PFSK-1 (cell line): ENCODE measurements at regions not wholly inside any gene's neighbourhood (a gene's known extent, or its start where the extent isn't known, plus 50 kb on each side); places are given as distances from the start of the nearest gene placed in this dataset.

Source experiments
- POLR2AphosphoS5 ChIP-seq: IDR thresholded peaks from 2 replicates; pipeline ENCODE4 v1.6.1; 2012; ENCODE audit warnings: low read depth, mild to moderate bottlenecking, control low read depth, low read length, moderate library complexity
- SIN3A ChIP-seq: IDR thresholded peaks from 2 replicates; pipeline ENCODE4 v1.6.1; 2012; ENCODE audit warnings: mild to moderate bottlenecking, low read length, moderate library complexity, borderline replicate concordance; ENCODE audit not compliant: insufficient read depth
- TF ChIP-seq, protein P1 (sequence below), 2 experiments: IDR thresholded peaks; 2 replicates each; pipeline versions ENCODE4 v1.6.1 to v1.8.0; 2011 to 2012; ENCODE audit warnings: low read depth in 2 of 2, low read length in 2 of 2, control low read depth in 1 of 2, inconsistent platforms in 1 of 2, mild to moderate bottlenecking in 1 of 2, moderate library complexity in 1 of 2; ENCODE audit not compliant: insufficient read depth in 1 of 2

DNA sequence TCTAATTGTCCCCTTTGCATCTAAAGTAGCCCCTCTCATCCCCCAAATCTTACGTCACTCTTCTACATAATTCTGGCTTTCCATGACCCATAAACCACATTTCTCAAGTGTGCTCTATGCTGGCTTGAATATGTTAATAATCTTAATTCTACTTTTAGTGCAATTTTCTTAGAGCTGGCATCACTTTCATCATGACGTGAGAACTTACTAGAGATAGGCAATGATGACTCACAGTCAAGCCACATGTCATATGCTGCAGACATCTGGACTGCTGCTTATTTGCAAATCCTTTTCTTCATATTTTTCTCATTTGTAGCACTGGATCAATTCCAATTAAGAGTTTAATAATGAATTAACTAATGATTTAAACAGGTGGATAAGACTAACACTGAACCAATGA, 260.7 kb upstream of the PRKCQ start:
- TF ChIP-seq, protein P1, sequence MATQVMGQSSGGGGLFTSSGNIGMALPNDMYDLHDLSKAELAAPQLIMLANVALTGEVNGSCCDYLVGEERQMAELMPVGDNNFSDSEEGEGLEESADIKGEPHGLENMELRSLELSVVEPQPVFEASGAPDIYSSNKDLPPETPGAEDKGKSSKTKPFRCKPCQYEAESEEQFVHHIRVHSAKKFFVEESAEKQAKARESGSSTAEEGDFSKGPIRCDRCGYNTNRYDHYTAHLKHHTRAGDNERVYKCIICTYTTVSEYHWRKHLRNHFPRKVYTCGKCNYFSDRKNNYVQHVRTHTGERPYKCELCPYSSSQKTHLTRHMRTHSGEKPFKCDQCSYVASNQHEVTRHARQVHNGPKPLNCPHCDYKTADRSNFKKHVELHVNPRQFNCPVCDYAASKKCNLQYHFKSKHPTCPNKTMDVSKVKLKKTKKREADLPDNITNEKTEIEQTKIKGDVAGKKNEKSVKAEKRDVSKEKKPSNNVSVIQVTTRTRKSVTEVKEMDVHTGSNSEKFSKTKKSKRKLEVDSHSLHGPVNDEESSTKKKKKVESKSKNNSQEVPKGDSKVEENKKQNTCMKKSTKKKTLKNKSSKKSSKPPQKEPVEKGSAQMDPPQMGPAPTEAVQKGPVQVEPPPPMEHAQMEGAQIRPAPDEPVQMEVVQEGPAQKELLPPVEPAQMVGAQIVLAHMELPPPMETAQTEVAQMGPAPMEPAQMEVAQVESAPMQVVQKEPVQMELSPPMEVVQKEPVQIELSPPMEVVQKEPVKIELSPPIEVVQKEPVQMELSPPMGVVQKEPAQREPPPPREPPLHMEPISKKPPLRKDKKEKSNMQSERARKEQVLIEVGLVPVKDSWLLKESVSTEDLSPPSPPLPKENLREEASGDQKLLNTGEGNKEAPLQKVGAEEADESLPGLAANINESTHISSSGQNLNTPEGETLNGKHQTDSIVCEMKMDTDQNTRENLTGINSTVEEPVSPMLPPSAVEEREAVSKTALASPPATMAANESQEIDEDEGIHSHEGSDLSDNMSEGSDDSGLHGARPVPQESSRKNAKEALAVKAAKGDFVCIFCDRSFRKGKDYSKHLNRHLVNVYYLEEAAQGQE (IDR thresholded peaks at IDR 0.05; ENCODE audit: insufficient read depth in 1 of 2, low read depth in 2 of 2, low read length in 2 of 2), result no peak
- TF ChIP-seq POLR2AphosphoS5 (no peak), SIN3A (no peak)
